ENCODE measurements at regions not wholly inside any gene's neighbourhood (a gene's known extent, or its start where the extent isn't known, plus 50 kb on each side); places are given as distances from the start of the nearest gene placed in this dataset.
A peak's percentile ranks its signal among the peaks of the same experiment; 100 is the strongest.
"Not testable (repeated sequence)": the region's sequence is repeated elsewhere in the genome, so short reads cannot be mapped to it uniquely, and the experiment has no call there.

DNA sequence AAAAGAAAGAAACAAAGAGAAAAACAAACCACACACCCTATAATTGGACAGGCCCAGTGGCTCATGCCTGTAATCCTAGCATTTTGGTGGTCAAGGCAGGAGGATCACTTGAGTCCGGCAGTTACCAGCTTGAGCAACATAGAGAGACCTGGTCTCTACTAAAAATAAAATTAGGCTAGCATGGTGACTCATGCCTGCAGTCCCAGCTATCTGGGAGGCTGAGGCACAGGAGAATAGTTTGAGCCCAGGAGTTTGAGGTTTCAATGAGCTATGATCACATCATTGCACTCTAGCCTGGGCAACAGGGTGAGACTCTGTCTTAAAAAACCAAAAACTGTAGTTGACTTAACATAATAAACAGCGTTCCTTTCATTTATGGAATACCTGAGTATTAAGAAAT, 72.3 kb upstream of the ST3GAL6 start:
- no peak for DNase-seq (ENCODE audit: low read depth)
- TF ChIP-seq, protein P1, sequence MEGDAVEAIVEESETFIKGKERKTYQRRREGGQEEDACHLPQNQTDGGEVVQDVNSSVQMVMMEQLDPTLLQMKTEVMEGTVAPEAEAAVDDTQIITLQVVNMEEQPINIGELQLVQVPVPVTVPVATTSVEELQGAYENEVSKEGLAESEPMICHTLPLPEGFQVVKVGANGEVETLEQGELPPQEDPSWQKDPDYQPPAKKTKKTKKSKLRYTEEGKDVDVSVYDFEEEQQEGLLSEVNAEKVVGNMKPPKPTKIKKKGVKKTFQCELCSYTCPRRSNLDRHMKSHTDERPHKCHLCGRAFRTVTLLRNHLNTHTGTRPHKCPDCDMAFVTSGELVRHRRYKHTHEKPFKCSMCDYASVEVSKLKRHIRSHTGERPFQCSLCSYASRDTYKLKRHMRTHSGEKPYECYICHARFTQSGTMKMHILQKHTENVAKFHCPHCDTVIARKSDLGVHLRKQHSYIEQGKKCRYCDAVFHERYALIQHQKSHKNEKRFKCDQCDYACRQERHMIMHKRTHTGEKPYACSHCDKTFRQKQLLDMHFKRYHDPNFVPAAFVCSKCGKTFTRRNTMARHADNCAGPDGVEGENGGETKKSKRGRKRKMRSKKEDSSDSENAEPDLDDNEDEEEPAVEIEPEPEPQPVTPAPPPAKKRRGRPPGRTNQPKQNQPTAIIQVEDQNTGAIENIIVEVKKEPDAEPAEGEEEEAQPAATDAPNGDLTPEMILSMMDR (conservative IDR thresholded peaks at IDR 0.05; ENCODE audit: low read length) = no peak
- no peak overlapping the region for H3K4me3 ChIP-seq (ENCODE audit: low read length)

- H3K4me3 ChIP-seq (ENCODE audit: low read length) = no peak overlapping the region
- no peak for DNase-seq (ENCODE audit: low read depth)
- TF ChIP-seq, protein P1 (conservative IDR thresholded peaks at IDR 0.05; ENCODE audit: low read length) = no peak
Measured at GRCh38 chr3:98691897-98692296, 71.2 kb upstream of the ST3GAL6 start.

- H3K4me3 ChIP-seq (ENCODE audit: low read length) = no peak overlapping the region
- TF ChIP-seq, protein P1 (conservative IDR thresholded peaks at IDR 0.05; ENCODE audit: low read length) = no peak
- DNase-seq (ENCODE audit: low read depth) = peak; percentile 5
Measured at GRCh38 chr3:98692787-98693473, 70.2 kb upstream of the ST3GAL6 start.

- TF ChIP-seq, protein P1 (conservative IDR thresholded peaks at IDR 0.05; ENCODE audit: low read length) = no peak
- no peak for DNase-seq (ENCODE audit: low read depth)
- no peak overlapping the region for H3K4me3 ChIP-seq (ENCODE audit: low read length)
Measured at GRCh38 chr3:98695796-98696195, 67.3 kb upstream of the ST3GAL6 start.

DNA sequence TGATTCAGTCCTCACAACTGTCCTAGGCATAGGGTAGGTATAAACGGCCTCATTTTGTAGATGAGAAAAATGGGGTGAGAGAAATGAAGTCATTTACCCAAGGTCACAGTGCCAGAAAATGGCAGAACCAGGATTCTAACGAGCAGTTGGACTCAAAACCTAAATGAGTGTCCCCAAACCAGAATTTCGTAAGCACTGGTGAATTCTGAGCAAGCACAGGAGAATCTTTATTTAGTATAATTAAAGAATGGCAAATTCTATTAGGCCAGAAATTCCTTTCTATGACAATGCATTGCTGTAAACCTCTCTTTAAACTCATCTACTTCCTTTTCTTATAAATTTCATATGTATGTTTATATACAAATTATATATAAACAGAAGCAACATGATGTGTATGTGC, 66.8 kb upstream of the ST3GAL6 start:
- not testable (repeated sequence) for H3K4me3 ChIP-seq (ENCODE audit: low read length); DNase-seq (ENCODE audit: low read depth)

GRCh38 chr3:98697225-98697624, 65.9 kb upstream of the ST3GAL6 start:
- TF ChIP-seq, protein P1 (conservative IDR thresholded peaks at IDR 0.05; ENCODE audit: low read length) = no peak
- H3K4me3 ChIP-seq (ENCODE audit: low read length) = no peak overlapping the region
- DNase-seq (ENCODE audit: low read depth) = no peak

- TF ChIP-seq, protein P1 (conservative IDR thresholded peaks at IDR 0.05; ENCODE audit: low read length) = no peak
- H3K4me3 ChIP-seq (ENCODE audit: low read length) = no peak overlapping the region
- DNase-seq (ENCODE audit: low read depth) = no peak
Measured at GRCh38 chr3:98699132-98699531, 64.0 kb upstream of the ST3GAL6 start.

Data from AG10803 (cell line).